ENCODE measurements at regions not wholly inside any gene's neighbourhood (a gene's known extent, or its start where the extent isn't known, plus 50 kb on each side); places are given as distances from the start of the nearest gene placed in this dataset.
"Not testable (repeated sequence)": the region's sequence is repeated elsewhere in the genome, so short reads cannot be mapped to it uniquely, and the experiment has no call there.

- H3K4me3 Mint-ChIP-seq = no peak overlapping the region
- H3K27ac Mint-ChIP-seq = no peak overlapping the region
- no peaks in the 10 kb centered on the region for H3K4me1 Mint-ChIP-seq
- CTCF ChIA-PET = no interaction called here
- no peaks in the 10 kb centered on the region for H3K27me3 Mint-ChIP-seq
- no peaks in the 10 kb centered on the region for H3K9me3 Mint-ChIP-seq
- no peak for DNase-seq
- H3K36me3 Mint-ChIP-seq = no peaks in the 10 kb centered on the region
Measured at GRCh38 chr7:118867860-118868259, 643.4 kb downstream of the ANKRD7 start.

GRCh38 chr7:118869141-118869540, 644.6 kb downstream of the ANKRD7 start:
- DNase-seq, H3K27ac Mint-ChIP-seq, H3K9me3 Mint-ChIP-seq, H3K27me3 Mint-ChIP-seq, CTCF ChIA-PET, H3K36me3 Mint-ChIP-seq, H3K4me3 Mint-ChIP-seq, H3K4me1 Mint-ChIP-seq: not testable (repeated sequence)

- Mint-ChIP-seq H3K4me1 (no peaks in the 10 kb centered on the region), H3K27ac (no peak overlapping the region), H3K4me3 (no peak overlapping the region), H3K9me3 (no peaks in the 10 kb centered on the region), H3K36me3 (no peaks in the 10 kb centered on the region), H3K27me3 (no peaks in the 10 kb centered on the region)
- CTCF ChIA-PET = no interaction called here
- DNase-seq = no peak
Measured at GRCh38 chr7:118870187-118870586, 645.7 kb downstream of the ANKRD7 start.

GRCh38 chr7:118872568-118872967, 648.1 kb downstream of the ANKRD7 start:
- Mint-ChIP-seq H3K9me3 (no peaks in the 10 kb centered on the region), H3K4me3 (no peak overlapping the region), H3K27me3 (no peaks in the 10 kb centered on the region), H3K36me3 (no peaks in the 10 kb centered on the region), H3K4me1 (no peaks in the 10 kb centered on the region), H3K27ac (no peak overlapping the region)
- CTCF ChIA-PET = no interaction called here
- no peak for DNase-seq

GRCh38 chr7:118877187-118877586, 652.7 kb downstream of the ANKRD7 start:
- Mint-ChIP-seq H3K4me1 (no peaks in the 10 kb centered on the region), H3K9me3 (no peaks in the 10 kb centered on the region), H3K27ac (no peak overlapping the region), H3K36me3 (no peaks in the 10 kb centered on the region), H3K4me3 (no peak overlapping the region), H3K27me3 (no peaks in the 10 kb centered on the region)
- no peak for DNase-seq
- CTCF ChIA-PET = no interaction called here

GRCh38 chr7:118878336-118878735, 653.8 kb downstream of the ANKRD7 start:
- Mint-ChIP-seq H3K27ac (no peak overlapping the region), H3K9me3 (no peaks in the 10 kb centered on the region), H3K36me3 (no peaks in the 10 kb centered on the region), H3K4me3 (no peak overlapping the region), H3K27me3 (no peaks in the 10 kb centered on the region), H3K4me1 (no peaks in the 10 kb centered on the region)
- DNase-seq = no peak
- CTCF ChIA-PET = no interaction called here

- CTCF ChIA-PET = no interaction called here
- H3K4me1 Mint-ChIP-seq = no peaks in the 10 kb centered on the region
- H3K27me3 Mint-ChIP-seq = no peaks in the 10 kb centered on the region
- H3K36me3 Mint-ChIP-seq = no peaks in the 10 kb centered on the region
- H3K4me3 Mint-ChIP-seq = no peak overlapping the region
- no peak overlapping the region for H3K27ac Mint-ChIP-seq
- no peak for DNase-seq
- no peaks in the 10 kb centered on the region for H3K9me3 Mint-ChIP-seq
Measured at GRCh38 chr7:118898284-118898683, 673.8 kb downstream of the ANKRD7 start.

GRCh38 chr7:118902600-118902999, 678.1 kb downstream of the ANKRD7 start:
- CTCF ChIA-PET = no interaction called here
- Mint-ChIP-seq H3K4me3 (no peak overlapping the region), H3K9me3 (no peaks in the 10 kb centered on the region), H3K27me3 (no peaks in the 10 kb centered on the region), H3K27ac (no peak overlapping the region), H3K36me3 (no peaks in the 10 kb centered on the region), H3K4me1 (no peaks in the 10 kb centered on the region)
- DNase-seq = no peak

- H3K27ac Mint-ChIP-seq = no peak overlapping the region
- DNase-seq = no peak
- CTCF ChIA-PET = no interaction called here
- no peak overlapping the region for H3K4me3 Mint-ChIP-seq
- no peaks in the 10 kb centered on the region for H3K27me3 Mint-ChIP-seq
- no peaks in the 10 kb centered on the region for H3K4me1 Mint-ChIP-seq
- H3K36me3 Mint-ChIP-seq = no peaks in the 10 kb centered on the region
- no peaks in the 10 kb centered on the region for H3K9me3 Mint-ChIP-seq
Measured at GRCh38 chr7:118907911-118908527, 683.5 kb downstream of the ANKRD7 start.

- H3K9me3 Mint-ChIP-seq, H3K36me3 Mint-ChIP-seq, H3K27ac Mint-ChIP-seq, H3K27me3 Mint-ChIP-seq, DNase-seq, CTCF ChIA-PET, H3K4me1 Mint-ChIP-seq, H3K4me3 Mint-ChIP-seq: not testable (repeated sequence)
Measured at GRCh38 chr7:118916120-118916519, 691.6 kb downstream of the ANKRD7 start.

- no peak for DNase-seq
- Mint-ChIP-seq H3K9me3 (peaks cover 8% of the 10 kb centered on the region), H3K4me3 (no peak overlapping the region), H3K27me3 (no peaks in the 10 kb centered on the region), H3K27ac (no peak overlapping the region), H3K4me1 (no peaks in the 10 kb centered on the region), H3K36me3 (no peaks in the 10 kb centered on the region)
- CTCF ChIA-PET = no interaction called here
Measured at GRCh38 chr7:118918556-118918955, 694.1 kb downstream of the ANKRD7 start.

GRCh38 chr7:118938845-118939244, 714.3 kb downstream of the ANKRD7 start:
- Mint-ChIP-seq H3K4me3 (no peak overlapping the region), H3K27me3 (no peaks in the 10 kb centered on the region), H3K36me3 (no peaks in the 10 kb centered on the region), H3K9me3 (no peaks in the 10 kb centered on the region), H3K4me1 (no peaks in the 10 kb centered on the region), H3K27ac (no peak overlapping the region)
- CTCF ChIA-PET = no interaction called here
- DNase-seq = no peak

- H3K9me3 Mint-ChIP-seq = peaks cover 3% of the 10 kb centered on the region
- no peak overlapping the region for H3K27ac Mint-ChIP-seq
- DNase-seq = no peak
- H3K36me3 Mint-ChIP-seq = no peaks in the 10 kb centered on the region
- no peaks in the 10 kb centered on the region for H3K4me1 Mint-ChIP-seq
- H3K4me3 Mint-ChIP-seq = no peak overlapping the region
- no peaks in the 10 kb centered on the region for H3K27me3 Mint-ChIP-seq
- CTCF ChIA-PET = no interaction called here
Measured at GRCh38 chr7:118944271-118944670, 719.8 kb downstream of the ANKRD7 start.

GRCh38 chr7:118945911-118946682, 721.6 kb downstream of the ANKRD7 start:
- CTCF ChIA-PET = no interaction called here
- Mint-ChIP-seq H3K27me3 (no peaks in the 10 kb centered on the region), H3K27ac (no peak overlapping the region), H3K36me3 (no peaks in the 10 kb centered on the region), H3K4me3 (no peak overlapping the region), H3K9me3 (peaks cover 3% of the 10 kb centered on the region), H3K4me1 (no peaks in the 10 kb centered on the region)
- no peak for DNase-seq

GRCh38 chr7:118948508-118948907, 724.0 kb downstream of the ANKRD7 start:
- Mint-ChIP-seq H3K4me1 (no peaks in the 10 kb centered on the region), H3K27ac (no peak overlapping the region), H3K36me3 (no peaks in the 10 kb centered on the region), H3K4me3 (no peak overlapping the region), H3K27me3 (no peaks in the 10 kb centered on the region), H3K9me3 (peaks cover 6% of the 10 kb centered on the region)
- DNase-seq = no peak
- CTCF ChIA-PET = no interaction called here

Data from activated naive CD4-positive, alpha-beta T cell treated with anti-CD3 and anti-CD28 coated beads, Interleukin-2, amount 10 ng/mL, durations not matched to agents 7 days and 5 days (primary cell).